DND-41 (cell line): ENCODE measurements at regions not wholly inside any gene's neighbourhood (a gene's known extent, or its start where the extent isn't known, plus 50 kb on each side); places are given as distances from the start of the nearest gene placed in this dataset.
A peak's percentile ranks its signal among the peaks of the same experiment; 100 is the strongest.

Experiments used
- ATAC-seq: fragments of 200-7000 bp; cut with Tn5 transposase; 3 replicates; pipeline ENCODE4 v1.9.1; 2021; ENCODE audit warnings: low read depth; ENCODE audit not compliant: insufficient read depth
- DNase-seq: peaks from one replicate; pipeline ENCODE4 v3.0.0-alpha.2; 2020
- H2AFZ ChIP-seq: 2 replicates; pipeline ENCODE4 v1.6.0; 2012; ENCODE audit warnings: low read depth, low read length
- H3K27ac ChIP-seq: 2 replicates; pipeline ENCODE4 v1.5.1; 2012; ENCODE audit warnings: low read length, inconsistent platforms
- H3K27me3 ChIP-seq: fragments of 200-600 bp; sonication (generic); 2 replicates; pipeline ENCODE4 v1.6.0; 2012; ENCODE audit warnings: low read length, mild to moderate bottlenecking, inconsistent platforms; ENCODE audit not compliant: insufficient read depth, poor library complexity
- H3K36me3 ChIP-seq: 2 replicates; pipeline ENCODE4 v1.5.1; 2012; ENCODE audit warnings: low read length, inconsistent platforms; ENCODE audit not compliant: insufficient read depth
- H3K4me1 ChIP-seq: 2 replicates; pipeline ENCODE4 v1.5.1; 2012; ENCODE audit warnings: mild to moderate bottlenecking, low read length; ENCODE audit not compliant: insufficient read depth
- H3K4me2 ChIP-seq: 2 replicates; pipeline ENCODE4 v1.6.0; 2012; ENCODE audit warnings: mild to moderate bottlenecking, moderate library complexity, low read length, inconsistent platforms; ENCODE audit not compliant: insufficient read depth
- H3K4me3 ChIP-seq, 2 experiments: fragments of 200-600 bp in 1 of 2; shearing (Covaris generic) in 1 of 2; 2 replicates each; pipeline ENCODE4 v1.5.1; 2012 to 2016; ENCODE audit warnings: inconsistent platforms in 2 of 2, low read length in 2 of 2, mild to moderate bottlenecking in 2 of 2, low read depth in 1 of 2, moderate library complexity in 1 of 2
- H3K79me2 ChIP-seq: 2 replicates; pipeline ENCODE4 v1.6.0; 2012; ENCODE audit warnings: low read length, inconsistent platforms; ENCODE audit not compliant: insufficient read depth
- H3K9ac ChIP-seq: 2 replicates; pipeline ENCODE4 v1.6.0; 2012; ENCODE audit warnings: low read depth, mild to moderate bottlenecking, inconsistent platforms, low read length, moderate library complexity
- H3K9me3 ChIP-seq: 2 replicates; pipeline ENCODE4 v1.5.1; 2012; ENCODE audit warnings: low read length, moderate library complexity, mild to moderate bottlenecking, inconsistent platforms; ENCODE audit not compliant: insufficient read depth, severe bottlenecking
- H4K20me1 ChIP-seq: 2 replicates; pipeline ENCODE4 v1.6.0; 2012; ENCODE audit warnings: low read length; ENCODE audit not compliant: insufficient read depth
- CTCF ChIP-seq: IDR thresholded peaks from 2 replicates; pipeline ENCODE4 v1.5.1; 2012; ENCODE audit warnings: borderline replicate concordance, low read length, moderate library complexity, mild to moderate bottlenecking; ENCODE audit not compliant: poor library complexity, severe bottlenecking; ENCODE audit errors: extremely low read depth
- EZH2 ChIP-seq: IDR thresholded peaks from 3 replicates; pipeline ENCODE4 v1.6.1; 2012; ENCODE audit warnings: borderline replicate concordance, low read depth, mild to moderate bottlenecking, moderate library complexity, low read length, inconsistent platforms; ENCODE audit not compliant: severe bottlenecking

GRCh38 chr6:10146715-10147451 lies 268.0 kb downstream of the TFAP2A start:
- Histone ChIP-seq H3K27ac (no peak overlapping the region), H3K4me3 (peak overlapping the region in 1 of 2 experiments; percentile 35; a peak in 2 of 4 replicates), H3K9ac (no peak overlapping the region), H3K79me2 (no peaks in the 10 kb centered on the region), H2AFZ (peak overlapping the region; percentile 22), H3K27me3 (no peaks in the 10 kb centered on the region), H3K9me3 (no peaks in the 10 kb centered on the region), H3K4me2 (peak overlapping the region; percentile 40; the same call in 1 of the 2 replicates), H3K4me1 (no peaks in the 10 kb centered on the region), H4K20me1 (no peaks in the 10 kb centered on the region), H3K36me3 (no peaks in the 10 kb centered on the region)
- DNase-seq (peak; percentile 24), ATAC-seq (peak; percentile 87)
- TF ChIP-seq EZH2 (no peak), CTCF (no peak)

DNA sequence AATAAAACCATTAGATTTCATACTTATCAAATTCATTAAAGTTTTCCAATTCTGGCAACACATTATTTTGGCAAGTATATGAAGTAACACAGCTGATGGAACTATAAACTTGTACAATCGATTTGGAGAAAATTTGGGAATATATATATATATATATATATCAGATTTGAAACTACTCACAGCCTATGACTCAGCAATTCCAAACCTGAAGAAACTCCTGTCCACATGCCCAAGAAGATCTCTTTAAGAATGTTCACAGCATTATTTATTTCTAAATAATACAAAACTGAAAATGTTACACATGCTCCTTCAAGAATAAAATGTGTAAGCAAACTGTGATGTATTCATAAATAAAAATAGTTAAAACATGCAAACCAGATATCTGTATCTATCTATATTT lies 270.1 kb downstream of the TFAP2A start:
- no peak overlapping the region for H3K27ac ChIP-seq
- no peak overlapping the region for H3K4me3 ChIP-seq
- H3K4me1 ChIP-seq: no peaks in the 10 kb centered on the region
- TF ChIP-seq CTCF: no peak
- no peak for TF ChIP-seq EZH2
- no peak overlapping the region for H3K9ac ChIP-seq
- peaks cover 2% of the 10 kb centered on the region for H3K27me3 ChIP-seq
- H3K4me2 ChIP-seq: no peak overlapping the region
- no peaks in the 10 kb centered on the region for H3K36me3 ChIP-seq
- H2AFZ ChIP-seq: no peak overlapping the region
- H3K79me2 ChIP-seq: no peaks in the 10 kb centered on the region
- H3K9me3 ChIP-seq: no peaks in the 10 kb centered on the region
- DNase-seq: no peak
- no peak for ATAC-seq
- no peaks in the 10 kb centered on the region for H4K20me1 ChIP-seq

GRCh38 chr6:10141746-10142443 lies 273.0 kb downstream of the TFAP2A start:
- TF ChIP-seq CTCF (no peak), EZH2 (no peak)
- Histone ChIP-seq H3K9me3 (no peaks in the 10 kb centered on the region), H3K9ac (no peak overlapping the region), H3K4me2 (no peak overlapping the region), H3K27me3 (peaks cover 2% of the 10 kb centered on the region), H3K36me3 (no peaks in the 10 kb centered on the region), H3K4me1 (no peaks in the 10 kb centered on the region), H3K27ac (no peak overlapping the region), H3K4me3 (no peak overlapping the region), H3K79me2 (no peaks in the 10 kb centered on the region), H4K20me1 (no peaks in the 10 kb centered on the region), H2AFZ (no peak overlapping the region)
- DNase-seq: no peak
- ATAC-seq: no peak
